Erythroblast (primary cell): ENCODE measurements at regions not wholly inside any gene's neighbourhood (a gene's known extent, or its start where the extent isn't known, plus 50 kb on each side); places are given as distances from the start of the nearest gene placed in this dataset.

Source experiments
- GATA1 ChIP-seq: IDR thresholded peaks from 2 replicates; pipeline ENCODE4 v1.6.1; 2011; ENCODE audit warnings: low read depth, mild to moderate bottlenecking, control low read depth, low read length, moderate library complexity
- POLR2A ChIP-seq: IDR thresholded peaks from 2 replicates; pipeline ENCODE4 v1.6.1; 2011; ENCODE audit warnings: mild to moderate bottlenecking, low read length

GRCh38 chr7:130823060-130823459, 89.1 kb upstream of the KLF14 start:
- no peak for TF ChIP-seq POLR2A
- TF ChIP-seq GATA1, result no peak
